ENCODE measurements at regions not wholly inside any gene's neighbourhood (a gene's known extent, or its start where the extent isn't known, plus 50 kb on each side); places are given as distances from the start of the nearest gene placed in this dataset.

DNA sequence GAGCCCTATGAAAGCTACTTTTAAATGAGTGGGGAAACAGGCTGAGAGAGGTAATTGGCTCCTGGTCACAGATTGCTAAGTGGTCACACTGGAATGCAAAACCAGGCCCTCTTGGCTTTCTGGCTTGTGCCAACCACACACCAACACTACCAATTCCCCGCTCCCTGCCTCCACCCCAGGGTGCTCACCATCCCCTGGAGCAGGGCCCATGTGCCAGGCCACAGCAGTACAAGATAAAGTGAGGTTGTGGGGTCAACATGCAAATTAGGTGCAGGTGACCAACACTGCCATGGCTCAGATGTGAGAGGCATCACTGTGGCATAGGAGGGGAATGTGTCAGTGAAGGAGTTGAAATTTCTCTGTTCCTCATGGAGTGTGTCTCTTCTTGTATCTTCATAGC lies 312.5 kb downstream of the MYCN start:
- intact Hi-C loops (cut with micrococcal nuclease) = no loop called here
- Mint-ChIP-seq H3K27me3 (peaks cover 5% of the 10 kb centered on the region), H3K36me3 (ENCODE audit: low read depth) (no peaks in the 10 kb centered on the region), H3K4me3 (no peak overlapping the region), H3K4me1 (ENCODE audit: low read depth) (no peaks in the 10 kb centered on the region), H3K9me3 (no peaks in the 10 kb centered on the region), H3K27ac (no peak overlapping the region)

DNA sequence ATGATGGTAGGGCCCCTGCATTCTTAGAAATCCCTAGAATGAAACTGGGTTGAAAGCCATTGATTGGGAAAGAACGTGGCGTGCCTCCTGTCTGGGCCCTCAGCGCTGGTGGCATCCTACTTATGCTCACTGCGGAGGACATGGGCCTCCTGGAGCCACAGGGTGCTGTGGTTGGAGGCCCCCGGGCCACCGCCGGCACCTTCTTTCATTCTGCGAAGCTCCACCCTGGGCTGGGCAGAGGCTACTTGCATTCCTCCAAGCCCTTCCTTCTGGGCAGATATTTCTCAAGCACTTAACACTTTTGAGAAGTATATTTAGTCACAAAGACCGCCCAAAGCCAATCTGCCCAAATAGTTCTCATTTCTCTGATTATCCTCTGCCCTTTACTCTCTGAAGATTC lies 311.9 kb downstream of the MYCN start:
- intact Hi-C loops (cut with micrococcal nuclease) = no loop called here
- Mint-ChIP-seq H3K27ac (no peak overlapping the region), H3K36me3 (ENCODE audit: low read depth) (no peaks in the 10 kb centered on the region), H3K4me1 (ENCODE audit: low read depth) (no peaks in the 10 kb centered on the region), H3K9me3 (no peaks in the 10 kb centered on the region), H3K4me3 (no peak overlapping the region), H3K27me3 (peaks cover 3% of the 10 kb centered on the region)

DNA sequence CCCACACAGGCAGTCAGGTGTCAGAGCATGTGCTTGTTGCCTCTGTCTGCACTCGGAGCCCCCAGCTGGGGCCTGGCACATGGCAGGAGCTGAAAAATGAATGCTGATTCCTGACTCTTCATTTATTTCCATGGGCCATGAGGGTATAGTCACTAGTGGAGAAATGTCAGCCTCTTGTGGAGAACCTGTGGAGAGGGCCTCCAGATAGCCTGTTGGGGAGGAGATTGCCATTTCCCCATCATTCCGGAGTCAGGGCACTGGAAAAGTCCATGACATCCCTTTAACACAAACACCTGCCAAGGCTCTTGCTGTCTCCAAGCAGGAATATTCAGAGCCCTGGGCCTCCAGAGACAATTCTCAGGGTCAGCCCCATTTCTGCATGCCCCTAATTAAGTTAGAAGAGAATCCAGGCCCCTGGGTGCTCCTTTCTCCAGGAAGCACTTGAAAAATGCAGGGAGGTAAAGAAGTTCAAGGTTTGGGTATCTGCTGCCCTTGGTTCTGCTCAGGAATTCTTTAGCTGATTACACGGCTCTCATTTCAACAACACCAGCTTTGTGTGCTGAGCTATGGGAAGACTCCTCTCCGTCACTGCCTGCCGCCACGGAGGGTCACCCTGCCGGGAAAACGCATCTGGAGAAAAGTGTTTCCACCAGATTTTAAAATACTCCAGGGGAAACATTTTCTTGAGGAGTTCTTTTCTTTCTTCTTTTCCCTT lies 311.3 kb downstream of the MYCN start:
- no peaks in the 10 kb centered on the region for H3K36me3 Mint-ChIP-seq (ENCODE audit: low read depth)
- intact Hi-C loops (cut with micrococcal nuclease) = no loop called here
- no peaks in the 10 kb centered on the region for H3K9me3 Mint-ChIP-seq
- H3K27ac Mint-ChIP-seq = no peak overlapping the region
- no peaks in the 10 kb centered on the region for H3K27me3 Mint-ChIP-seq
- no peak overlapping the region for H3K4me3 Mint-ChIP-seq
- H3K4me1 Mint-ChIP-seq (ENCODE audit: low read depth) = no peaks in the 10 kb centered on the region

DNA sequence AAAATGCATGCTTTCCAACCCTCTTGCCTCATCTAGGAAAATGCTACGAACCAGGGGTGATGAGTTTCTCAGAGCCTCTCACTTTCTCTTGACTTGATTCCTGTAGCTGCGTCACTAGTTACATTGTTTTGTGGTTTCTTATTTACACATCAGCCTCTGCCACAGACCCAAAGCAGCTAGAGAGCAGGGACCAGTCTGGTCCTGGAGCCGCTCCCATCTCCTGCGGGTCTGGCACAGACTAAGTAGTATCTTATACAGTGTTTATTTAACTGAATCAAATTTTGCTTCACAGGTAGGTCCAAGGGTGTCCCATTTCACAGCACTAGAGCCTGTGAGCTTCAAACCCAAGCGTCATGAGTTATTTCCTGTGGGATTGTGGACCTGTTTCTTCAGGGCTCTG lies 310.5 kb downstream of the MYCN start:
- no peaks in the 10 kb centered on the region for H3K4me1 Mint-ChIP-seq (ENCODE audit: low read depth)
- H3K9me3 Mint-ChIP-seq = no peaks in the 10 kb centered on the region
- no peak overlapping the region for H3K27ac Mint-ChIP-seq
- no peaks in the 10 kb centered on the region for H3K27me3 Mint-ChIP-seq
- intact Hi-C loops (cut with micrococcal nuclease) = no loop called here
- no peak overlapping the region for H3K4me3 Mint-ChIP-seq
- no peaks in the 10 kb centered on the region for H3K36me3 Mint-ChIP-seq (ENCODE audit: low read depth)

DNA sequence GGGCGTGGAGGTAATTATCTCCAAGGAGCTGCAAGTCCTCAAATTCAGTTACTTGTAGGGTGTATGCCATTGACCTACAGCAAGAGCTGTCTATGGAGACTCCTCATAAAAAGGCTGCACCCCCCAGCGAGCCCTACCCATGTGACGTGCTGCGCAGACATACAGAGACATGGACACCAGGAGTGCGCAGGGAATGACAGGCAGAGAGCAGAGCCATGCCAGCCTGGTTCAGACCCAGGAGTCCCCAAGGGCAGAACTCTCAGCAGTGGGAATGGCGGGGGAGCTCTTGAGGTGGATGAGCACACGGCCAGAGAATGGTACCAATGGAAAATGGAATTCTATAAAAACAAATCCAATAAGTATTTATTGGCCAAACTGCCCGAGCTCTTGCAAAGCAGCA lies 310.1 kb downstream of the MYCN start:
- H3K27me3 Mint-ChIP-seq = peaks cover 1% of the 10 kb centered on the region
- H3K4me3 Mint-ChIP-seq = no peak overlapping the region
- H3K36me3 Mint-ChIP-seq (ENCODE audit: low read depth) = no peaks in the 10 kb centered on the region
- no peak overlapping the region for H3K27ac Mint-ChIP-seq
- H3K4me1 Mint-ChIP-seq (ENCODE audit: low read depth) = no peaks in the 10 kb centered on the region
- intact Hi-C loops (cut with micrococcal nuclease) = no loop called here
- no peaks in the 10 kb centered on the region for H3K9me3 Mint-ChIP-seq

DNA sequence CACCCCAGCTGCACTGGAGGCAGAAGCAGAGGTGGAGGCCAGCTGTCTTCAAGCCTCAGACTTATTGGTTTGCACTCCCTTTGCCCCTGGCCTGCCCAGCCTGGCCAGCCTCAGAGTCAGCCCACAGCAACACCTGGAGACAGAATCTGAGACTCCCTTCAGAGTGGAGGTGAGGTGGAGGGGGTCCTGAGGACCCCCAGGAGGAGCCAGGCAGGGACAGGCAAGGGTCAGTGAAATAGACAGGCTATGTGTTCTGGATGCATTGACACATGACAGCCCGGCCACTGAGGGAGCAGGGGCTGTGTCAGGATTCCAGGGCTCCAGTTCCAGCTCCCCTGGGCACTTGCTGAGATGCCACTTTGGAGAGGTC lies 309.7 kb downstream of the MYCN start:
- Mint-ChIP-seq H3K27ac (no peak overlapping the region), H3K36me3 (ENCODE audit: low read depth) (no peaks in the 10 kb centered on the region), H3K27me3 (peaks cover 1% of the 10 kb centered on the region), H3K4me3 (no peak overlapping the region), H3K4me1 (ENCODE audit: low read depth) (no peaks in the 10 kb centered on the region), H3K9me3 (no peaks in the 10 kb centered on the region)
- intact Hi-C loops (cut with micrococcal nuclease) = no loop called here

DNA sequence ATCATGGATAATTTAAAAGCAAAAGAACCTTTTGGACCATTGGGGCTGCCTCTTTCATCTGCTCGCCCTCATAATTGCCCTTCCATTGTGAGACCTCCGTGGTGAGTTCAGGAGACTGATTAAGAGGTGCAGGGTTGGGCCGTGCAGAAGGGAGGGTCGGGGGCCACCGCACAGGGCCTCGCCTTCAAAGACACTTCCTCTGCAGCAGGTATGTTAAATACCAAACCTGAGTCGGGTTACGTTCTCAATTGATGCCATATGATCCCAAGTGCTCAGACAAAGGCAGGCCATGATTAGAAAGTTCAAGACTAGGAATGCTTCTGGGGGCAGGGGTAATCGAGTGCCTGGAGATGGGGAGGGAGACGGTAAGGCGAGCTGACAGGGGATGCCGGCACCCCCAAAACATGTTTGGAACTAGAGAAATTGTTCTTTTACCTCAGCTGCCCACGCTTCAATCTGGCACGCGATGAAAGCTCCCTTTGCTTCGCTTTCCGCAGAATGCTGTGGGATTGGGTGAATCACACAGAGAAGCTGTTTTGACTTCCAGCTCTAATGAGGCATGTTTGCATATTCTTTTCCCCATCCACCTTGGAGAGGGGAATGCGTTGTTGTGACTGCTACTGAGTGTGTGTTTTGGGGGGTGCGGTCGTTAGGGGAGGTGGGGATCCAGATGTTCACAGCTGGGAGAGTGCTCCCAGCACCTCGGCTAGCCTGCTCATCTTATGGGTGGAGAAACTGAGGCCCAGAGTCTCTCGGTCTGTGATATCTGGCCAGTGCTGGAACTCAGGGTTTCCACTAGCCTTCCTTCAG lies 309.1 kb downstream of the MYCN start:
- intact Hi-C loops (cut with micrococcal nuclease) = no loop called here
- Mint-ChIP-seq H3K36me3 (ENCODE audit: low read depth) (no peaks in the 10 kb centered on the region), H3K4me1 (ENCODE audit: low read depth) (no peaks in the 10 kb centered on the region), H3K9me3 (no peaks in the 10 kb centered on the region), H3K4me3 (no peak overlapping the region), H3K27ac (no peak overlapping the region), H3K27me3 (peaks cover 1% of the 10 kb centered on the region)

DNA sequence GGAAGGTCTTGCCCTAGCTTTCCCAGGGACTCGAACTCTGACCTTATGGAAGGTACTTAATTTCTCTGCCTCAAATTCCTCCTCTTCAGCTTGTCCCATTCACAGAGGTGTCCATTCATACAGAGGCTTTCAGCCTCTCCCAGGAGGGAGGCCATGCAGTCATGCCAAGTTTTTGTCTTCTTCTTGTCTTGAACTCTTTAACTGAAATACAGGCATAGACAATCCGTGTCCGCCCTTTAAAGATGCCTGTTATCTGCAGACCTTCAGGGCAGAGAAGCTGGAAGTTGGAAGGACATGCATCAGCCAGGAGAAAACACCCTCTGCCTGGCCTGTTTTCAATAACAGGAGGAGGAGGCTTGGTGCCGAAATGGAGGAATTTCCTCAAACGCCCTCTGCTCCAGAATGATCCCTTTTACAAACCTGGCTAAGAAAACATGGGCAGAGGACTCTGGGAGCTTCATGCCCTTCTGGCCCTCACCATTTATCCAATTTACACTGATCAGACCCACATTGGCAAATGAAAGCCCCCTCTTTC lies 308.3 kb downstream of the MYCN start:
- H3K4me3 Mint-ChIP-seq = no peak overlapping the region
- H3K9me3 Mint-ChIP-seq = no peaks in the 10 kb centered on the region
- no peaks in the 10 kb centered on the region for H3K36me3 Mint-ChIP-seq (ENCODE audit: low read depth)
- no peak overlapping the region for H3K27ac Mint-ChIP-seq
- H3K4me1 Mint-ChIP-seq (ENCODE audit: low read depth) = no peaks in the 10 kb centered on the region
- intact Hi-C loops (cut with micrococcal nuclease) = no loop called here
- H3K27me3 Mint-ChIP-seq = peaks cover 1% of the 10 kb centered on the region

DNA sequence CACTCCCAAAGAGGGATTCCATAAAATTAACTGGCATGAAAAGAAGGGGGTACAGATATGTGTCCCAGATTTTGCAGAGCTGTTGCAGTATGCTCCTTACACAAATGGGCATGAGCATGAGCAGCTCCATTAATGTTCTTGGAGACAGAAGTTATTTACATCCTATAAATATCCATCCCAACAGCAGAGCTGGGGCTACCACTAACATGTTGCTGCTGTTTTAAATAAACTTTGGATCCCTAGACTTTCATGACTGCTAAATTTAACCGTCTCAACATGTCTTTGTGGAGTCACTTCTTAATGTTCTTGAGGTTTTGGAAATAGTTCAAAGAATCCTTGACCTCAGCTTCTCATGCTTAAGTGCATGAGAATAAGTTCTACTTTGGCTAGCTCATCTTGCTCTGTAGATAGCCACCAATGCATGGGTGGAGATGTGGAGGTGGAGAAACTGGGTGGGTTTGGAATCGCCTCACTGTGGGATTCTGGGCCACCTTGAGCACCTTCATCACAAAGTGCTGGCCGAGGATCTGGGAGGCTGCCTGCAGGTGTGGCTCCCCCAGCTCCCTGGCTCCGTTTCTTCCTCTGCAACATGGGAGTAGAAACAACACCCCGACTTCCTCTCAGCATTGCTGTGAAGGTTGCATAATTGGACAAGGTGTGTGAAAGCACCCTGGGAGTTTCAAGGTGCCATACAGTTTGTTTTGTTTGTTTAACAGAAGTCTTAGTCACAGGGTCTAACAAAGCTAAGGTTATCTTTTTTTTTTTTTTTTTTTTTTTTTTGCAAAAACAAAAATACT lies 307.2 kb downstream of the MYCN start:
- Mint-ChIP-seq H3K4me3 (no peak overlapping the region), H3K27me3 (peaks cover 1% of the 10 kb centered on the region), H3K36me3 (ENCODE audit: low read depth) (no peaks in the 10 kb centered on the region), H3K27ac (no peak overlapping the region), H3K4me1 (ENCODE audit: low read depth) (no peaks in the 10 kb centered on the region), H3K9me3 (no peaks in the 10 kb centered on the region)
- intact Hi-C loops (cut with micrococcal nuclease) = no loop called here

DNA sequence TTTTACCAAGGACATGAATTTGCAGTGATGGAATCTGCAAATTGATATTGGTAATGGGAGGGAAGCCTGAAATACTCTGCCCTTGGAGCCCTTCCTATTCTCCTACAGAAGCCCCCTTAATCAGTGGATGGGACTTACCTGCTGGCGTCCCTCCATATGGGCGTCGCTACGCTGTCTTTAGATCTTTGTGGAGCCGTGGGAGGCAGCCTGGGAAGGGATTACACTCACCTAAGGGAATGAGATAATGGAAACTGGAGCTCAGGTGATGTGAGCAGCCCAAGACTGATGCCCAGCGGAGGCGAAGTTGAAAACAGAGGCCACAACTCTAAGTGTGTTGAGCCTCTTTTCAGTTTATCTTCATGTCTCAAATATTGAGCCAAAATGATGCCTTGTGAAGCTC lies 306.6 kb downstream of the MYCN start:
- no peaks in the 10 kb centered on the region for H3K9me3 Mint-ChIP-seq
- no peak overlapping the region for H3K4me3 Mint-ChIP-seq
- H3K27me3 Mint-ChIP-seq = peaks cover 1% of the 10 kb centered on the region
- intact Hi-C loops (cut with micrococcal nuclease) = no loop called here
- H3K36me3 Mint-ChIP-seq (ENCODE audit: low read depth) = no peaks in the 10 kb centered on the region
- H3K4me1 Mint-ChIP-seq (ENCODE audit: low read depth) = no peaks in the 10 kb centered on the region
- H3K27ac Mint-ChIP-seq = no peak overlapping the region

DNA sequence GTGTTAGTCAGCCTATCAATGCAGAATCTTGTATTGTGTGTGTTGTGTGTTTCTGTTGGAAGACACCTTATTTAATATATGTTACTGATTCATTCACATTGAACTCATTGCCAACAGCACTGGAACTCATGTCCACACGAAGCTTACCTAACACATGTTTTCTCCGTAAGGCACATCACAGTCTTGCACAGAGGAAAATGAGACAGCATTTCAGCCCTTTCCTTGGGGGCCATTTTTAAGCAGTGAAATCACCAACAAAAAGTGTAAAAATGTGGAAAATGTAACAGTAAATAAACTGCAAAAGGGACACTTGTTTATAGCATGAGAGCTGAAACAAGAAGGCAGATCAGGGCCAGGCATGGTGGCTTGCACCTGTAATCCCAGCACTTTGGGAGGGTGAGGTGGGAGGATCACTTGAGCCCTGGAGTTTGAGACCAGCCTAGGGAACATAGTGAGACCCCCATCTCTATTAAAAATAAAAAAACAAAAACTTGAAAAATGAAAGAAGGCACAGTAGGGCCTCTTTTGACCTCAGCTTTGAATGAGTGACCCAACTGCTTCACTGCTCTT lies 306.0 kb downstream of the MYCN start:
- no peaks in the 10 kb centered on the region for H3K4me1 Mint-ChIP-seq (ENCODE audit: low read depth)
- no peaks in the 10 kb centered on the region for H3K9me3 Mint-ChIP-seq
- H3K36me3 Mint-ChIP-seq (ENCODE audit: low read depth) = no peaks in the 10 kb centered on the region
- H3K27ac Mint-ChIP-seq = no peak overlapping the region
- H3K4me3 Mint-ChIP-seq = no peak overlapping the region
- intact Hi-C loops (cut with micrococcal nuclease) = no loop called here
- H3K27me3 Mint-ChIP-seq = peaks cover 1% of the 10 kb centered on the region

DNA sequence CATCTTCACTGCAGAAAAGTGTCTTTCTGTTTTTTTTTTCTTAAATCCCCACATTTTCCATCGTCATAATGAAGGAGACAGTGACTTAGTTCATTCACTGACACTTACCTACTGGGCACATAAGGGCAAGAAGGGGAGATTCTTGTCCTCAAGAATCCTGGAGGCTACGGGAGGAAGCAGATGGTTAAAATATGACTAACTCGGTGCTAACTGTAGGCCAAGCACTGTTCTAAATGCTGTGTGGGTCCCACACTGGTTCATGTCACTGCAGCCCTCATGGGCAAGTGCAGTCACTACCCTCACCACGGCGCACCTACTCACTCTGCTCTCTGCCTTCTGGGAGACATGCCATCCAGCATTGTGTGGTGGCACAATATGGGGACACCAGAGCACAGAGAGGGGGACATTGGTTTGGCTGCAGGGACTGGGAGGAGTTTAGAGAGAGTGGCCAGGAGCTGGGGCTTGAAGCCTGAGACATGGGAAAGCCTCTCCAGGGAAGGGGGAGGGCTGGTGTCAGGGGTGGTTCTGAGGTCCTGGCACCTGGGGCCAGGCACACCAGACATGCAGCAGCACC lies 305.2 kb downstream of the MYCN start:
- H3K27me3 Mint-ChIP-seq = peaks cover 1% of the 10 kb centered on the region
- H3K4me3 Mint-ChIP-seq = no peak overlapping the region
- H3K9me3 Mint-ChIP-seq = no peaks in the 10 kb centered on the region
- no peaks in the 10 kb centered on the region for H3K36me3 Mint-ChIP-seq (ENCODE audit: low read depth)
- no peaks in the 10 kb centered on the region for H3K4me1 Mint-ChIP-seq (ENCODE audit: low read depth)
- intact Hi-C loops (cut with micrococcal nuclease) = no loop called here
- no peak overlapping the region for H3K27ac Mint-ChIP-seq

DNA sequence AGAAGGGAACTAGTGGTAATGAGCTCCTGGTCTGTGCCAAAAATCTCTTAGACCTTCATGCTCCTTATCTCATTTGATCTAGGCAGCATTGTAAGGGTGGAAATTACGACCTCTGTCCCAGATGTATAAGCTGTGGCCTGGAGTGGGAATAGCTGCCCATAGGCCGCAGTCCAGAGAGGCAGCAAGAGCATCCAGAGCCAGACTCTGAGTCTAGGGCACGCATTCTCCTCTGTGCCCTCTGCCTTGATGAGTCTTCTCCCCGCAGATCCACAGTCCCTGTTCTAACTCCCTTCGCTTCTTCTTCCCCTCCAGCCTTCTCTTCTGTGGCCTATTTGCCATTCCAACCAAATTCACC lies 304.6 kb downstream of the MYCN start:
- no peaks in the 10 kb centered on the region for H3K4me1 Mint-ChIP-seq (ENCODE audit: low read depth)
- H3K4me3 Mint-ChIP-seq = no peak overlapping the region
- no peak overlapping the region for H3K27ac Mint-ChIP-seq
- no peaks in the 10 kb centered on the region for H3K9me3 Mint-ChIP-seq
- intact Hi-C loops (cut with micrococcal nuclease) = no loop called here
- no peaks in the 10 kb centered on the region for H3K36me3 Mint-ChIP-seq (ENCODE audit: low read depth)
- peaks cover 1% of the 10 kb centered on the region for H3K27me3 Mint-ChIP-seq
